Neural progenitor cell (in vitro differentiated cells): ENCODE measurements at regions not wholly inside any gene's neighbourhood (a gene's known extent, or its start where the extent isn't known, plus 50 kb on each side); places are given as distances from the start of the nearest gene placed in this dataset.

Experiments used
- DNase-seq: peaks from one replicate; pipeline ENCODE4 v3.0.0-alpha.2; 2016; ENCODE audit warnings: low spot score
- H2AFZ ChIP-seq: fragments of 200-600 bp; sonication (generic); replicated peaks from 2 replicates; pipeline ENCODE4 v1.6.1; 2016; ENCODE audit warnings: antibody characterized with exemption
- H3F3A ChIP-seq: fragments of 200-600 bp; sonication (generic); 2 replicates; pipeline ENCODE4 v1.6.1; 2016; ENCODE audit warnings: antibody characterized with exemption, low read depth
- H3K27ac ChIP-seq: fragments of 200-600 bp; sonication (generic); 2 replicates; pipeline ENCODE4 v1.5.1; 2016; ENCODE audit warnings: mild to moderate bottlenecking
- H3K27me3 ChIP-seq: fragments of 200-600 bp; sonication (generic); 2 replicates; pipeline ENCODE4 v1.6.1; 2016; ENCODE audit warnings: mild to moderate bottlenecking, moderate library complexity
- H3K36me3 ChIP-seq: fragments of 200-600 bp; sonication (generic); 2 replicates; pipeline ENCODE4 v1.5.1; 2016
- H3K4me1 ChIP-seq: fragments of 200-600 bp; sonication (generic); 2 replicates; pipeline ENCODE4 v1.6.1; 2016; ENCODE audit warnings: mixed run types
- H3K4me2 ChIP-seq: fragments of 200-600 bp; sonication (generic); 2 replicates; pipeline ENCODE4 v1.6.1; 2016
- H3K4me3 ChIP-seq: fragments of 200-600 bp; sonication (generic); 2 replicates; pipeline ENCODE4 v1.5.1; 2016
- H3K79me2 ChIP-seq: fragments of 200-600 bp; sonication (generic); 2 replicates; pipeline ENCODE4 v1.6.1; 2016; ENCODE audit warnings: low read depth
- H3K9ac ChIP-seq: fragments of 200-600 bp; sonication (generic); 2 replicates; pipeline ENCODE4 v1.6.1; 2016
- H3K9me3 ChIP-seq: fragments of 200-600 bp; sonication (generic); 2 replicates; pipeline ENCODE4 v1.5.1; 2016; ENCODE audit warnings: low read depth
- H4K20me1 ChIP-seq: fragments of 200-600 bp; sonication (generic); 2 replicates; pipeline ENCODE4 v1.6.1; 2016; ENCODE audit warnings: low read depth
- H3K27ac Mint-ChIP-seq: 3 replicates; pipeline ENCODE4 v1.8.0; 2021; ENCODE audit warnings: mixed read lengths
- H3K27me3 Mint-ChIP-seq: 2 replicates; pipeline ENCODE4 v1.8.0; 2022; ENCODE audit warnings: low read depth, mild to moderate bottlenecking, inconsistent platforms, moderate library complexity, mixed read lengths; ENCODE audit not compliant: insufficient read depth
- H3K36me3 Mint-ChIP-seq: 3 replicates; pipeline ENCODE4 v1.8.0; 2021; ENCODE audit warnings: mixed read lengths
- H3K4me1 Mint-ChIP-seq: 3 replicates; pipeline ENCODE4 v1.8.0; 2021; ENCODE audit warnings: mixed read lengths
- H3K4me3 Mint-ChIP-seq: 3 replicates; pipeline ENCODE4 v1.8.0; 2021; ENCODE audit warnings: mild to moderate bottlenecking, moderate library complexity, mixed read lengths
- H3K9me3 Mint-ChIP-seq: 3 replicates; pipeline ENCODE4 v1.8.0; 2020; ENCODE audit warnings: mixed read lengths
- EZH2 ChIP-seq: fragments of 200-600 bp; sonication (generic); IDR thresholded peaks from 2 replicates; pipeline ENCODE4 v1.6.1; 2017; ENCODE audit warnings: antibody characterized with exemption, mild to moderate bottlenecking, moderate library complexity
- EZH2phosphoT487 ChIP-seq: fragments of 200-600 bp; sonication (generic); IDR thresholded peaks from 2 replicates; pipeline ENCODE4 v1.6.1; 2017; ENCODE audit warnings: antibody characterized with exemption
- TF ChIP-seq, protein P1 (sequence below): fragments of 200-600 bp; sonication (generic); IDR thresholded peaks from 2 replicates; pipeline ENCODE4 v1.5.1; 2017; ENCODE audit warnings: antibody characterized with exemption, mild to moderate bottlenecking

DNA sequence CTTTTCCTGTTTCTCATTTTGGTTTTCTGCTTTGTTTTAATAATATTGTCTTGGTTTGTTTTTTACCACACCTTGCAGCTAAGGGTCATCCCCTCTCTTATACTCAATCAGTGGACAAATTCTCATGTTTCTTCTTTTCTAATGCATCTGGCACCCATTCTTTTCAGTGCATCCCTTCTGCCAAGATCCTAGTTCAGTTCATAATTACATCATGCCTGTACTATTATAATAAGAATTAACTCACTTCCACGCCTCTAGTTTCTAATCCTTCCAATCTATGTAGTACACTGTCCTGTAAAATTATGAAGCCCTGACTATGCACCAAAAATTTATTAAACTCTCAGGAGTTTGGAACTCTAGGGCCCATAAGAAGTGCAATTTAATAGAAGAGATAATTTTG lies 126.1 kb downstream of the FAT4 start:
- Mint-ChIP-seq H3K27ac (no peak overlapping the region), H3K36me3 (peaks cover 11% of the 10 kb centered on the region), H3K4me1 (peaks cover 3% of the 10 kb centered on the region), H3K4me3 (no peak overlapping the region), H3K9me3 (no peaks in the 10 kb centered on the region), H3K27me3 (peaks cover 2% of the 10 kb centered on the region)
- Histone ChIP-seq H3K4me2 (no peak overlapping the region), H3K27ac (no peak overlapping the region), H3K9me3 (no peaks in the 10 kb centered on the region), H3K79me2 (no peaks in the 10 kb centered on the region), H2AFZ (no peak overlapping the region), H4K20me1 (no peaks in the 10 kb centered on the region), H3K27me3 (no peaks in the 10 kb centered on the region), H3K36me3 (no peaks in the 10 kb centered on the region), H3K9ac (no peak overlapping the region), H3K4me3 (no peak overlapping the region), H3K4me1 (no peaks in the 10 kb centered on the region), H3F3A (no peaks in the 10 kb centered on the region)
- DNase-seq: no peak
- TF ChIP-seq, protein P1, sequence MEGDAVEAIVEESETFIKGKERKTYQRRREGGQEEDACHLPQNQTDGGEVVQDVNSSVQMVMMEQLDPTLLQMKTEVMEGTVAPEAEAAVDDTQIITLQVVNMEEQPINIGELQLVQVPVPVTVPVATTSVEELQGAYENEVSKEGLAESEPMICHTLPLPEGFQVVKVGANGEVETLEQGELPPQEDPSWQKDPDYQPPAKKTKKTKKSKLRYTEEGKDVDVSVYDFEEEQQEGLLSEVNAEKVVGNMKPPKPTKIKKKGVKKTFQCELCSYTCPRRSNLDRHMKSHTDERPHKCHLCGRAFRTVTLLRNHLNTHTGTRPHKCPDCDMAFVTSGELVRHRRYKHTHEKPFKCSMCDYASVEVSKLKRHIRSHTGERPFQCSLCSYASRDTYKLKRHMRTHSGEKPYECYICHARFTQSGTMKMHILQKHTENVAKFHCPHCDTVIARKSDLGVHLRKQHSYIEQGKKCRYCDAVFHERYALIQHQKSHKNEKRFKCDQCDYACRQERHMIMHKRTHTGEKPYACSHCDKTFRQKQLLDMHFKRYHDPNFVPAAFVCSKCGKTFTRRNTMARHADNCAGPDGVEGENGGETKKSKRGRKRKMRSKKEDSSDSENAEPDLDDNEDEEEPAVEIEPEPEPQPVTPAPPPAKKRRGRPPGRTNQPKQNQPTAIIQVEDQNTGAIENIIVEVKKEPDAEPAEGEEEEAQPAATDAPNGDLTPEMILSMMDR: no peak
- TF ChIP-seq EZH2 (no peak), EZH2phosphoT487 (no peak)

DNA sequence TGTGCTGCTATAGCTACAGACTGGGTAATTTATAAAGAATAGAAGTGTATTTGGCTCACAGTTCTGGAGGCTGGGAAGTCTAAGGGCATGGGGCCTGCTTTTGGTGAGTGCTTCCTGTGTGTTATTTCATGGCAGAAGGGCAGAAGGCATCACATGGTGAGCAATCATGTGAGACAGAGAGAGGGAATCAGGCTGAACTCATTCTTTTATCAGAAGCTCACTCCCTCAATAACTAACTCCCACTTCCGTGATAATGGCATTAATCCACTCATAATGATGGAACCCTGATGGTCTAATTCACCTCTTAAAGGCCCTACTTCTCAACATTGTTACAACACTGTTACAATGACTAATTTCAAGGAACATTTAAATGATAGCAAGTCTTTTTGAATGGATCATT lies 129.4 kb downstream of the FAT4 start:
- no peak overlapping the region for H3K9ac ChIP-seq
- H3K27me3 Mint-ChIP-seq: no peaks in the 10 kb centered on the region
- H3F3A ChIP-seq: no peaks in the 10 kb centered on the region
- H3K4me1 Mint-ChIP-seq: peaks cover 3% of the 10 kb centered on the region
- TF ChIP-seq, protein P1: no peak
- TF ChIP-seq EZH2: no peak
- no peak for TF ChIP-seq EZH2phosphoT487
- no peak overlapping the region for H3K4me3 ChIP-seq
- H3K27ac ChIP-seq: no peak overlapping the region
- no peaks in the 10 kb centered on the region for H3K4me1 ChIP-seq
- H3K36me3 ChIP-seq: no peaks in the 10 kb centered on the region
- no peaks in the 10 kb centered on the region for H4K20me1 ChIP-seq
- H3K27me3 ChIP-seq: no peaks in the 10 kb centered on the region
- H3K4me3 Mint-ChIP-seq: no peak overlapping the region
- H3K36me3 Mint-ChIP-seq: peaks cover 10% of the 10 kb centered on the region
- no peak overlapping the region for H3K4me2 ChIP-seq
- DNase-seq: no peak
- H3K9me3 ChIP-seq: no peaks in the 10 kb centered on the region
- H2AFZ ChIP-seq: no peak overlapping the region
- no peaks in the 10 kb centered on the region for H3K9me3 Mint-ChIP-seq
- no peaks in the 10 kb centered on the region for H3K79me2 ChIP-seq
- no peak overlapping the region for H3K27ac Mint-ChIP-seq

DNA sequence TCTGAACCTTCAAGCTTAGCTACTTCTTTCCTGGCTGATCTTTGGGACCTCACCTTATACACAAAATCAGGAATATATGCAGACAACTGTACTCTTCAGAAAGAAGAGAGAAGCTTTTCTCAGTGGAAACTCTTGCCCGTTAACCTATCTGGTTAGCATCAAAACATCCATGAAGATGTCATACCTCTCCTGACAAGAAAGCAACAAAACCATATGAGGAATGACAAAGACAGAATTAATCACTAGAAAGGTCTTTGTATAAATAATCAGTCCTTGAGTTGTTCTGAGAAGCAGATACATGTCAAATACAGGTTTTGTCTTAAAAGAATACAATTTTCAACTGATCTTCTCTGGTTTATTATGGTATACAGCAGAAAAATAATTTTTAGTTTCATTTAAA lies 130.8 kb downstream of the FAT4 start:
- H3K9me3 ChIP-seq: no peaks in the 10 kb centered on the region
- no peak overlapping the region for H3K9ac ChIP-seq
- H3F3A ChIP-seq: no peaks in the 10 kb centered on the region
- no peaks in the 10 kb centered on the region for H3K36me3 ChIP-seq
- no peak overlapping the region for H2AFZ ChIP-seq
- no peaks in the 10 kb centered on the region for H4K20me1 ChIP-seq
- no peak for DNase-seq
- no peaks in the 10 kb centered on the region for H3K27me3 ChIP-seq
- H3K4me3 Mint-ChIP-seq: no peak overlapping the region
- H3K4me2 ChIP-seq: no peak overlapping the region
- peaks cover 14% of the 10 kb centered on the region for H3K36me3 Mint-ChIP-seq
- TF ChIP-seq, protein P1: no peak
- TF ChIP-seq EZH2phosphoT487 (no peak), EZH2 (no peak)
- no peaks in the 10 kb centered on the region for H3K4me1 ChIP-seq
- peaks cover 3% of the 10 kb centered on the region for H3K4me1 Mint-ChIP-seq
- no peak overlapping the region for H3K4me3 ChIP-seq
- H3K27ac Mint-ChIP-seq: no peak overlapping the region
- no peaks in the 10 kb centered on the region for H3K27me3 Mint-ChIP-seq
- H3K27ac ChIP-seq: no peak overlapping the region
- no peaks in the 10 kb centered on the region for H3K79me2 ChIP-seq
- no peaks in the 10 kb centered on the region for H3K9me3 Mint-ChIP-seq
